Keratinocyte (primary cell): ENCODE measurements at regions not wholly inside any gene's neighbourhood (a gene's known extent, or its start where the extent isn't known, plus 50 kb on each side); places are given as distances from the start of the nearest gene placed in this dataset.
A peak's percentile ranks its signal among the peaks of the same experiment; 100 is the strongest.

ENCODE experiments used
- DNase-seq: peaks from one replicate; pipeline ENCODE4 v3.0.0-alpha.2; 2011; ENCODE audit warnings: low read depth, missing footprints, low spot score
- FAIRE-seq: peaks from 2 replicates; lab custom pipeline; 2011; peaks lifted over from hg19 to GRCh38; lab: Jason Lieb, UNC
- H2AFZ ChIP-seq: 2 replicates; pipeline ENCODE4 v1.6.0; 2012; ENCODE audit warnings: low read length, control low read depth, inconsistent platforms; ENCODE audit not compliant: control insufficient read depth
- H3K27ac ChIP-seq: 2 replicates; pipeline ENCODE4 v1.5.1; 2011; ENCODE audit warnings: low read length; ENCODE audit not compliant: control insufficient read depth, insufficient read depth
- H3K27me3 ChIP-seq: 3 replicates; pipeline ENCODE4 v1.6.0; 2011; ENCODE audit warnings: low read length; ENCODE audit not compliant: control insufficient read depth, insufficient read depth; ENCODE audit errors: extremely low read depth
- H3K36me3 ChIP-seq, 2 experiments: 2 replicates in 1 of 2; 3 replicates in 1 of 2; pipeline ENCODE4 v1.5.1; 2011; ENCODE audit warnings: low read length in 2 of 2, mild to moderate bottlenecking in 1 of 2; ENCODE audit not compliant: control insufficient read depth in 2 of 2, insufficient read depth in 2 of 2; ENCODE audit errors: extremely low read depth in 1 of 2
- H3K4me1 ChIP-seq: 3 replicates; pipeline ENCODE4 v1.5.1; 2011; ENCODE audit warnings: low read length; ENCODE audit not compliant: control insufficient read depth, insufficient read depth; ENCODE audit errors: extremely low read depth
- H3K4me2 ChIP-seq: 3 replicates; pipeline ENCODE4 v1.6.0; 2011; ENCODE audit warnings: low read depth, low read length; ENCODE audit not compliant: control insufficient read depth, insufficient read depth; ENCODE audit errors: extremely low read depth
- H3K4me3 ChIP-seq, 3 experiments: fragments of 200-600 bp in 1 of 3; sonication (generic) in 1 of 3; 2 replicates in 2 of 3; 3 replicates in 1 of 3; pipeline ENCODE4 v1.5.1; 2011 to 2016; ENCODE audit warnings: low read length in 3 of 3, mild to moderate bottlenecking in 3 of 3, control low read depth in 2 of 3, inconsistent platforms in 1 of 3, low read depth in 1 of 3, mixed read lengths in 1 of 3, mixed run types in 1 of 3, moderate library complexity in 1 of 3; ENCODE audit not compliant: control insufficient read depth in 2 of 3, insufficient read depth in 2 of 3; ENCODE audit errors: extremely low read depth in 1 of 3
- H3K79me2 ChIP-seq: 2 replicates; pipeline ENCODE4 v1.6.0; 2012; ENCODE audit warnings: low read length; ENCODE audit not compliant: control insufficient read depth, insufficient read depth
- H3K9ac ChIP-seq: 3 replicates; pipeline ENCODE4 v1.6.0; 2011; ENCODE audit warnings: low read length; ENCODE audit not compliant: control insufficient read depth, insufficient read depth; ENCODE audit errors: extremely low read depth
- H3K9me1 ChIP-seq: 3 replicates; pipeline ENCODE4 v1.6.0; 2011; ENCODE audit warnings: low read length; ENCODE audit not compliant: control insufficient read depth, insufficient read depth; ENCODE audit errors: extremely low read depth
- H3K9me3 ChIP-seq: 2 replicates; pipeline ENCODE4 v1.5.1; 2012; ENCODE audit warnings: low read depth, low read length; ENCODE audit not compliant: control insufficient read depth
- H4K20me1 ChIP-seq: 3 replicates; pipeline ENCODE4 v1.6.0; 2011; ENCODE audit warnings: low read length; ENCODE audit not compliant: control insufficient read depth, insufficient read depth; ENCODE audit errors: extremely low read depth
- CTCF ChIP-seq, 3 experiments: IDR thresholded peaks in 1 of 3; conservative IDR thresholded peaks in 1 of 3; optimal IDR thresholded peaks in 1 of 3; 2 replicates in 2 of 3; 3 replicates in 1 of 3; pipeline versions ENCODE3 to v1.5.1; 2011; ENCODE audit warnings: low read length in 3 of 3, mild to moderate bottlenecking in 3 of 3, moderate library complexity in 2 of 3, control low read depth in 1 of 3, inconsistent platforms in 1 of 3; ENCODE audit not compliant: insufficient read depth in 2 of 3; ENCODE audit errors: extremely low read depth in 1 of 3
- EZH2 ChIP-seq: IDR thresholded peaks from one replicate; pipeline ENCODE4 v1.6.1; 2012; ENCODE audit warnings: inconsistent platforms, mild to moderate bottlenecking, low read length, moderate library complexity
- dilution Hi-C: fragments of 300-500 bp; cut with MboI; formaldehyde crosslinking; loops from one replicate; pipeline ENCODE4 v1.7.0; 2020; ENCODE audit warnings: low sequenced_read_pairs; ENCODE audit not compliant: extremely low pct_ligation_motif_present

- FAIRE-seq (no peak), DNase-seq (no peak)
- no peak for TF ChIP-seq EZH2
- TF ChIP-seq CTCF (optimal IDR thresholded peaks at IDR 0.05 in 1 of 3, IDR thresholded peaks at IDR 0.05 in 1 of 3, conservative IDR thresholded peaks at IDR 0.05 in 1 of 3; ENCODE audit: extremely low read depth in 1 of 3, insufficient read depth in 2 of 3, low read length in 3 of 3), result no peak
- Histone ChIP-seq H3K9ac (no peak overlapping the region), H3K27ac (no peak overlapping the region), H3K36me3 (no peaks in the 10 kb centered on the region), H3K4me1 (peaks cover 9% of the 10 kb centered on the region), H2AFZ (no peak overlapping the region), H3K4me3 (no peak overlapping the region), H3K9me3 (no peaks in the 10 kb centered on the region), H3K27me3 (no peaks in the 10 kb centered on the region), H3K79me2 (no peaks in the 10 kb centered on the region), H4K20me1 (no peaks in the 10 kb centered on the region), H3K4me2 (peak overlapping the region; percentile 3), H3K9me1 (no peaks in the 10 kb centered on the region)
- dilution Hi-C loops, result no loop called here
Observed at GRCh38 chr3:66583424-66584040, 82.7 kb upstream of the LRIG1 start.

GRCh38 chr3:66585520-66586095 is 84.8 kb upstream of the LRIG1 start:
- DNase-seq (no peak), FAIRE-seq (no peak)
- no peak for TF ChIP-seq CTCF (optimal IDR thresholded peaks at IDR 0.05 in 1 of 3, IDR thresholded peaks at IDR 0.05 in 1 of 3, conservative IDR thresholded peaks at IDR 0.05 in 1 of 3; ENCODE audit: extremely low read depth in 1 of 3, insufficient read depth in 2 of 3, low read length in 3 of 3)
- no peak for TF ChIP-seq EZH2
- dilution Hi-C loops, result no loop called here
- Histone ChIP-seq H4K20me1 (no peaks in the 10 kb centered on the region), H3K36me3 (no peaks in the 10 kb centered on the region), H3K4me3 (no peak overlapping the region), H2AFZ (no peak overlapping the region), H3K9me1 (no peaks in the 10 kb centered on the region), H3K27me3 (no peaks in the 10 kb centered on the region), H3K9ac (no peak overlapping the region), H3K27ac (no peak overlapping the region), H3K4me2 (no peak overlapping the region), H3K4me1 (peaks cover 9% of the 10 kb centered on the region), H3K9me3 (no peaks in the 10 kb centered on the region), H3K79me2 (no peaks in the 10 kb centered on the region)
